B cell (primary cell): ENCODE measurements at regions not wholly inside any gene's neighbourhood (a gene's known extent, or its start where the extent isn't known, plus 50 kb on each side); places are given as distances from the start of the nearest gene placed in this dataset.

Experiments
- EZH2 ChIP-seq: IDR thresholded peaks from 2 replicates; pipeline ENCODE4 v1.6.1; 2012; ENCODE audit warnings: borderline replicate concordance, low read depth, mild to moderate bottlenecking, moderate library complexity, low read length; ENCODE audit not compliant: insufficient read depth, poor library complexity, severe bottlenecking
- TF ChIP-seq, protein P1 (sequence below): fragments of 200-600 bp; IDR thresholded peaks from one replicate; pipeline ENCODE4 v1.8.0; 2022; ENCODE audit warnings: antibody characterized with exemption, mild to moderate bottlenecking

- TF ChIP-seq, protein P1, sequence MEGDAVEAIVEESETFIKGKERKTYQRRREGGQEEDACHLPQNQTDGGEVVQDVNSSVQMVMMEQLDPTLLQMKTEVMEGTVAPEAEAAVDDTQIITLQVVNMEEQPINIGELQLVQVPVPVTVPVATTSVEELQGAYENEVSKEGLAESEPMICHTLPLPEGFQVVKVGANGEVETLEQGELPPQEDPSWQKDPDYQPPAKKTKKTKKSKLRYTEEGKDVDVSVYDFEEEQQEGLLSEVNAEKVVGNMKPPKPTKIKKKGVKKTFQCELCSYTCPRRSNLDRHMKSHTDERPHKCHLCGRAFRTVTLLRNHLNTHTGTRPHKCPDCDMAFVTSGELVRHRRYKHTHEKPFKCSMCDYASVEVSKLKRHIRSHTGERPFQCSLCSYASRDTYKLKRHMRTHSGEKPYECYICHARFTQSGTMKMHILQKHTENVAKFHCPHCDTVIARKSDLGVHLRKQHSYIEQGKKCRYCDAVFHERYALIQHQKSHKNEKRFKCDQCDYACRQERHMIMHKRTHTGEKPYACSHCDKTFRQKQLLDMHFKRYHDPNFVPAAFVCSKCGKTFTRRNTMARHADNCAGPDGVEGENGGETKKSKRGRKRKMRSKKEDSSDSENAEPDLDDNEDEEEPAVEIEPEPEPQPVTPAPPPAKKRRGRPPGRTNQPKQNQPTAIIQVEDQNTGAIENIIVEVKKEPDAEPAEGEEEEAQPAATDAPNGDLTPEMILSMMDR = no peak
- no peak for TF ChIP-seq EZH2
Measured at GRCh38 chr9:106228861-106229260, 534.5 kb downstream of the TMEM38B start.
